GM13977 (cell line): ENCODE measurements at regions not wholly inside any gene's neighbourhood (a gene's known extent, or its start where the extent isn't known, plus 50 kb on each side); places are given as distances from the start of the nearest gene placed in this dataset.
"Not testable (repeated sequence)": the region's sequence is repeated elsewhere in the genome, so short reads cannot be mapped to it uniquely, and the experiment has no call there.

Experiments used
- DNase-seq: peaks from one replicate; pipeline ENCODE4 v3.0.0; 2012; ENCODE audit warnings: low spot score
- in situ Hi-C: fragments of 300-500 bp; cut with MboI; formaldehyde crosslinking; loops from one replicate; pipeline ENCODE4 v1.12.0; 2022; ENCODE audit warnings: low sequenced_read_pairs, low pct_unique_long_range_greater_than_20kb, mixed read lengths, inconsistent platforms; ENCODE audit not compliant: unreplicated experiment
- TF ChIP-seq, protein P1 (sequence below): IDR thresholded peaks from 2 replicates; pipeline ENCODE4 v1.5.1; 2012; ENCODE audit warnings: mild to moderate bottlenecking, control low read depth; ENCODE audit not compliant: insufficient read depth; ENCODE audit errors: extremely low read depth, missing control alignments

DNA sequence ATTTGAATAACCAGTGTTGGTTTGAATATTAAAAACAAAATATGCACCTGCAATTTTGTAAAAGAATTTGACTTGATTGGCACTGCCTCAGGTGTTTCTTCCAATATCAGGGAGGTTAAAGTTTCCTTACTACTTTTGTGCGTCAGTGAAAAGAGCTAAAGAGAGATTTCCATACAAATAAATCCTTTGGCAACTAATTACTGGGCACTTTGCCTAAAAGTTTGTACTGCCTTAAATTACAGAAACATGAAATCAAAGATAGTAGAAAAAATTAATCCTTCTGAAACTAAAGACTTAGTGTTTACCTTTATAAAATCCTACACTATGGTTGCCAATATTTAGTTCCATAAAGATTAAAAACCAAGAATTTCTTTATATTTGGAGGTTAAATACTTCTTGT is 72.5 kb downstream of the DNAJB9 start:
- TF ChIP-seq, protein P1, sequence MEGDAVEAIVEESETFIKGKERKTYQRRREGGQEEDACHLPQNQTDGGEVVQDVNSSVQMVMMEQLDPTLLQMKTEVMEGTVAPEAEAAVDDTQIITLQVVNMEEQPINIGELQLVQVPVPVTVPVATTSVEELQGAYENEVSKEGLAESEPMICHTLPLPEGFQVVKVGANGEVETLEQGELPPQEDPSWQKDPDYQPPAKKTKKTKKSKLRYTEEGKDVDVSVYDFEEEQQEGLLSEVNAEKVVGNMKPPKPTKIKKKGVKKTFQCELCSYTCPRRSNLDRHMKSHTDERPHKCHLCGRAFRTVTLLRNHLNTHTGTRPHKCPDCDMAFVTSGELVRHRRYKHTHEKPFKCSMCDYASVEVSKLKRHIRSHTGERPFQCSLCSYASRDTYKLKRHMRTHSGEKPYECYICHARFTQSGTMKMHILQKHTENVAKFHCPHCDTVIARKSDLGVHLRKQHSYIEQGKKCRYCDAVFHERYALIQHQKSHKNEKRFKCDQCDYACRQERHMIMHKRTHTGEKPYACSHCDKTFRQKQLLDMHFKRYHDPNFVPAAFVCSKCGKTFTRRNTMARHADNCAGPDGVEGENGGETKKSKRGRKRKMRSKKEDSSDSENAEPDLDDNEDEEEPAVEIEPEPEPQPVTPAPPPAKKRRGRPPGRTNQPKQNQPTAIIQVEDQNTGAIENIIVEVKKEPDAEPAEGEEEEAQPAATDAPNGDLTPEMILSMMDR, result no peak
- no peak for DNase-seq
- in situ Hi-C loops, result no loop called here

DNA sequence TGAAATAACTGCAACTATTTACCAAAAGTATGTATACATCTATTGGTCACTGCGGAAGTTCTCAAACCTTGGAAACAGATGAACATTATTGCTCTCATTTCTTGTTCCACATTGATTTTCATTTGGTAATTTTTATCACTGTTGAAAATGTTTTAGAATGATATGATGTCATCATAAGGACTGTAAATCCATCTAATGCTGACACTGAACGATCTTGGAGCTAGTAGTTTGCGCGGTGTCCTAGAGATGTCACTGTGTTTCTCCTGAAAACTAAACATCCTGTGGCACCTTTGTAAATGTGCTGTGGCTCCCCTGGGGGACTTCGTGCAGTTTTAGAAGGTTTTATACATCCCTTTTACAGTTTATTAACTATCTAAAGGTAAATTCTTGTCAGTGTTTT is 73.5 kb downstream of the DNAJB9 start:
- TF ChIP-seq, protein P1, result no peak
- DNase-seq, result no peak
- in situ Hi-C loops, result no loop called here

DNA sequence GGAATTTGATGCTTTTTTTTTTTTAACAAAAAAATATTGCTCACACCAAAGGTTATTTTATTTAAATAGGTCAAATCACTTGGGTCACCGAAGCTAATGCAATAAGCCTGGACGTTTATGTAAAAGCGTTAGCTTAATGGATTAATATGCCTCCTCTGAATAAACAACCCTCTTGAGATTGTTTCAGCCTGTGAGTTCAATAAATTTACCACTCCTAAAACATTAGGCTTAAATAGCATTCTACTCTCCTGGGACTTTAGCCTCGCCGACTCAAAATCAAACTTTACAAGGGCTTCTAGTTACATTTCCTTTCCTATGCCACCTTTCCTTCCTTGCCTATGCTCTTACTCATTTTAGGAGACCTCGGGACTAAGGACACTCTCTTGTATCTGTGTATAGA is 79.3 kb downstream of the DNAJB9 start:
- TF ChIP-seq, protein P1, result no peak
- DNase-seq, result no peak
- in situ Hi-C loops, result no loop called here

DNA sequence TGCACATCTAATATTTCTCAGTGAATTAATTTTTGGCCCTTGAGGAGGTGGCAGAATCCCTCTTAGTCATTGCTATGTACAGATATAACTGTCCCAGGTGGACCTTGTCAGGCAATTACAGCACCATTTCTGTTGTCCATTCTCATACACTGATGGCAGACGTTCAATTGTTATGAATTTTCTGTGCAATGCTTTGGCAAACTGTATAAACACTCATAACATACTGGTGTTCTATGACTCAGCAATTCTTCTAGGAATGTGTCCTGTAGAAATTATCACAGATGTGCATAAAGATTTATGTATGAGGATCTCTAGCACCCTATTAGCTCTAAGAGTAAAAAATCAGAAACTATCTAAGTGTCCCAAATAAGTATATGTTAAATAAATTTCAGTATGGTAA is 80.8 kb downstream of the DNAJB9 start:
- in situ Hi-C loops, result no loop called here
- DNase-seq, result no peak
- TF ChIP-seq, protein P1, result no peak

DNA sequence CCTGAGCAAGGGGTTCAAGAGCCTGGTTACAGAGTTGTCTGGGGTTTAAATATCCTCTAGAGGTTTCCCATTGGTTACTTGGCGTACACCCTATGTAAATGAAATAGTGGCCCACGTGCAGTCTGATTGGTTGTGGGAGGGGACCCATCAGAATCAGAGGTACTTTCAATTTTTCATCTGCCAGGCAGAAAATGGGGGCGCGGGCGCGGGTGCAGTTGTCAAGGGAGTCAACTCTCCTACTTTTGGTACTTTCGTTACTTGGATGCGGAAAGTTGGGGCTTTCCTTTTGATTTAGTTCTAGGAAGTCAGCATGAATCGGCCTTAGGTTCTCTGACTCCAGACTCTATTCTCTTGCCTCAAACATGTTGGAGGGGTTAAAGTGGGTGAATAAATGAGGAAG is 83.2 kb downstream of the DNAJB9 start:
- in situ Hi-C loops, result no loop called here
- TF ChIP-seq, protein P1, result no peak
- DNase-seq, result no peak

DNA sequence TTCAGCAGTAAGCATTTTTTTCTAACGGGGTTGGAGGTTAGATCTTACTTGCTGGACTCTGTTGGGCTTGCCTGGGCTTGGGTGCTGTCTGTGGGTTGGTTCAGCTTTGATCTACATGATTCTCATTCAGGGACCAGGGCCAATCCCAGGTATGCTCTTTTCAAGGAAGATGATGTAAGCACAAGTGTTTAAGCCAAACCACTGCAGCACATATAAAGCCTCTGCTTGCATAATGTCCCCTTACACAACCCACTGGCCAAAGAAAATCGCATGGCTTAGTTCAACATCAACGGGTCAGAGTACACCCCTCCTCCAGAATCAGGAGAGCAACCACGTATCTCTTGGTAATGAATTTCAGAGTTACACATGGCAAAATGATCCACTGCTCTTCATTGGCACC is 83.9 kb downstream of the DNAJB9 start:
- TF ChIP-seq, protein P1, result no peak
- in situ Hi-C loops, result no loop called here
- no peak for DNase-seq

DNA sequence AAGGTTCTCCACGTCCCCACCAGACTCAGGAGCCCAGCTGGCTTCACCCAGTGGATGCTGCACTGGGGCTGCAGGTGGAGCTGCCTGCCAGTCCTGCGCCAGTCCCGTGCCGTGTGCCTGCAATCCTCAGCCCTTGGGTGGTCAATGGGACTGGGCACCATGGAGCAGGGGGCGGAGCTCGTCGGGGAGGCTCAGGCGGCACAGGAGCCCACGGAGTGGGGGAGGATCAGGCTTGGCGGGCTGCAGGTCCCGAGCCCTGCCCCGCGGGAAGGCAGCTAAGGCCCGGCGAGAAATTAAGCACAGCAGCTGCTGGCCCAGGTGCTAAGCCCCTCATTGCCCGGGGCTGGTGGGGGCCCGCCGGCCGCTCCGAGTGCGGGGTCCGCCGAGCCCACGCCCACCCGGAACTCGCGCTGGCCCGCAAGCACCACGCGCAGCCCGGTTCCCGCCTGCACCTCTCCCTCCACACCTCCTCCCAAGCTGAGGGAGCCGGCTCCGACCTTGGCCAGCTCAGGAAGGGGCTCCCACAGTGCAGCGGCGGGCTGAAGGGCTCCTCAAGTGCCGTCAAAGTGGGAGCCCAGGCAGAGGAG is 87.6 kb downstream of the DNAJB9 start:
- in situ Hi-C loops, DNase-seq: not testable (repeated sequence)
